LHCN-M2 (cell line): ENCODE measurements at regions not wholly inside any gene's neighbourhood (a gene's known extent, or its start where the extent isn't known, plus 50 kb on each side); places are given as distances from the start of the nearest gene placed in this dataset.

Experiments used
- DNase-seq: peaks from one replicate; pipeline ENCODE4 v3.0.0-alpha.2; 2012; ENCODE audit warnings: low read depth

- no peak for DNase-seq
These were observed 54.5 kb upstream of the DCTD start for GRCh38 chr4:182971702-182972101.

- DNase-seq, result no peak
These were observed 52.6 kb upstream of the DCTD start for GRCh38 chr4:182969651-182970279.

GRCh38 chr4:182968917-182969650, 51.9 kb upstream of the DCTD start:
- no peak for DNase-seq

GRCh38 chr4:182967403-182967802, 50.2 kb upstream of the DCTD start:
- no peak for DNase-seq
